GM23248 (cell line): ENCODE measurements at regions not wholly inside any gene's neighbourhood (a gene's known extent, or its start where the extent isn't known, plus 50 kb on each side); places are given as distances from the start of the nearest gene placed in this dataset.

Source experiments
- EZH2 ChIP-seq: fragments of 200-600 bp; sonication (generic); IDR thresholded peaks from 2 replicates; pipeline ENCODE4 v1.6.1; 2018; ENCODE audit warnings: antibody characterized with exemption, mild to moderate bottlenecking; ENCODE audit not compliant: insufficient read depth, poor library complexity, severe bottlenecking
- EZH2phosphoT487 ChIP-seq: fragments of 200-600 bp; sonication (generic); IDR thresholded peaks from 2 replicates; pipeline ENCODE4 v1.6.1; 2018; ENCODE audit warnings: antibody characterized with exemption, moderate library complexity, mild to moderate bottlenecking, low read depth; ENCODE audit not compliant: insufficient read depth

DNA sequence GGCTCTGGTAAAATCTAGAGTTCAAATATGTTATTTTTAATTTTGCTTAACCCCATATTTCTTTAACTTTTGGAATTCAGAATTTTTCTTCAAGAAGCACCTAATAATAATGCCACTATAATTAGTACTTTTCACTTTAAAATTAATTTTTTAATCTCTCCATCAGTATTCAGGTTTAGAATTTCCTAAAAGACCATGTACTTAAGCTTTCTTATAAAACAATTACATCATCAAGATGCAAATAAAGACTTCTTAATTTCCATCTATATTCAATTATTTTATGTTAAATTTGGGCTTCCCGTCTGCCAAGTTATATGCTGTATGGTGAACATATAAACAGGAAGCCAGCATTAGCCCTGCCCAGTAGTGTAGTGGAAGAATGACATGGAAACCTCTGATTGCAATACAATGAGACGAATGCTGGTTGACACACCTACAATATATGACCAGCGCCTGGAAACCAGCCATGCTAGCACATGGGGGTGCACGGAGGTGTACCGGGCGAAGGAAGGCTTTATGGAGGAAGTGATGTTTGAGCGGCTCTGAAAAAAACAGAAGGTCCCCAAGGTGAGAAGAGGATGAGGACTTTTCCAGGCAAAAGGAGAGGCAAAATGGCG lies 82.2 kb downstream of the LLPH start:
- no peak for TF ChIP-seq EZH2
- no peak for TF ChIP-seq EZH2phosphoT487
